Mesenchymal stem cell (in vitro differentiated cells and primary cell): ENCODE measurements at regions not wholly inside any gene's neighbourhood (a gene's known extent, or its start where the extent isn't known, plus 50 kb on each side); places are given as distances from the start of the nearest gene placed in this dataset.

Experiments
- DNase-seq: peaks from one replicate; pipeline ENCODE4 v3.0.0-alpha.2; 2013
- H2AFZ ChIP-seq: one replicate; pipeline ENCODE4 v1.6.1; 2013; ENCODE audit warnings: low read depth, mild to moderate bottlenecking, control low read depth, inconsistent platforms, low read length, moderate library complexity
- H2AK5ac ChIP-seq: 2 replicates; pipeline ENCODE4 v1.6.1; 2013; ENCODE audit warnings: low read length, moderate library complexity, mild to moderate bottlenecking, inconsistent platforms; ENCODE audit not compliant: severe bottlenecking
- H2BK120ac ChIP-seq: one replicate; pipeline ENCODE4 v1.6.1; 2013; ENCODE audit warnings: low read depth, mild to moderate bottlenecking, inconsistent platforms, low read length, moderate library complexity
- H2BK12ac ChIP-seq, 2 experiments: one replicate each; pipeline ENCODE4 v1.6.1; 2013; ENCODE audit warnings: inconsistent platforms in 2 of 2, low read length in 2 of 2, mild to moderate bottlenecking in 2 of 2, moderate library complexity in 2 of 2, control low read depth in 1 of 2
- H2BK15ac ChIP-seq: one replicate; pipeline ENCODE4 v1.6.1; 2013; ENCODE audit warnings: mild to moderate bottlenecking, low read depth, inconsistent platforms; ENCODE audit not compliant: poor library complexity, severe bottlenecking
- H2BK5ac ChIP-seq: 2 replicates; pipeline ENCODE4 v1.6.1; 2013; ENCODE audit warnings: low read depth, mild to moderate bottlenecking, low read length, control low read depth, inconsistent platforms; ENCODE audit not compliant: poor library complexity, severe bottlenecking
- H3K14ac ChIP-seq, 2 experiments: one replicate each; pipeline ENCODE4 v1.6.1; 2013; ENCODE audit warnings: inconsistent platforms in 2 of 2, low read length in 2 of 2, control low read depth in 1 of 2, mild to moderate bottlenecking in 1 of 2, moderate library complexity in 1 of 2
- H3K18ac ChIP-seq, 2 experiments: one replicate each; pipeline ENCODE4 v1.6.1; 2013; ENCODE audit warnings: inconsistent platforms in 2 of 2, low read length in 2 of 2, control low read depth in 1 of 2, low read depth in 1 of 2, mild to moderate bottlenecking in 1 of 2
- H3K23ac ChIP-seq, 2 experiments: one replicate each; pipeline ENCODE4 v1.6.1; 2013; ENCODE audit warnings: inconsistent platforms in 2 of 2, low read length in 2 of 2, mild to moderate bottlenecking in 2 of 2, moderate library complexity in 2 of 2, control low read depth in 1 of 2
- H3K27ac ChIP-seq: 2 replicates; pipeline ENCODE4 v1.5.1; 2013; ENCODE audit warnings: mild to moderate bottlenecking, moderate library complexity, low read length, control low read depth, inconsistent platforms; ENCODE audit not compliant: poor library complexity, severe bottlenecking
- H3K27me3 ChIP-seq, 2 experiments: 2 replicates each; pipeline versions ENCODE4 v1.6.1 to v1.7.0; 2013; ENCODE audit warnings: low read length in 2 of 2, mild to moderate bottlenecking in 2 of 2, moderate library complexity in 2 of 2, control low read depth in 1 of 2, inconsistent platforms in 1 of 2; ENCODE audit not compliant: control insufficient read depth in 1 of 2, insufficient read depth in 1 of 2
- H3K36me3 ChIP-seq, 2 experiments: 2 replicates each; pipeline versions ENCODE4 v1.6.1 to v1.7.0; 2013; ENCODE audit warnings: low read length in 2 of 2, control low read depth in 1 of 2, inconsistent platforms in 1 of 2, low read depth in 1 of 2, mild to moderate bottlenecking in 1 of 2; ENCODE audit not compliant: insufficient read depth in 2 of 2, control insufficient read depth in 1 of 2
- H3K4ac ChIP-seq, 2 experiments: one replicate each; pipeline ENCODE4 v1.6.1; 2013; ENCODE audit warnings: inconsistent platforms in 2 of 2, low read length in 2 of 2, mild to moderate bottlenecking in 2 of 2, moderate library complexity in 2 of 2, control low read depth in 1 of 2, low read depth in 1 of 2
- H3K4me1 ChIP-seq: 2 replicates; pipeline ENCODE4 v1.6.1; 2013; ENCODE audit warnings: low read depth, low read length, control low read depth; ENCODE audit not compliant: control insufficient read depth, insufficient read depth
- H3K4me2 ChIP-seq: 2 replicates; pipeline ENCODE4 v1.6.1; 2013; ENCODE audit warnings: low read length, mild to moderate bottlenecking, inconsistent platforms; ENCODE audit not compliant: poor library complexity, severe bottlenecking
- H3K4me3 ChIP-seq, 2 experiments: 2 replicates each; pipeline versions ENCODE4 v1.5.1 to v1.7.0; 2013; ENCODE audit warnings: low read length in 2 of 2, mild to moderate bottlenecking in 2 of 2, control low read depth in 1 of 2, low read depth in 1 of 2; ENCODE audit not compliant: insufficient read depth in 1 of 2
- H3K79me1 ChIP-seq: replicated peaks from 2 replicates; pipeline ENCODE4 v1.6.1; 2013; ENCODE audit warnings: mild to moderate bottlenecking, control low read depth, low read length, inconsistent platforms; ENCODE audit not compliant: poor library complexity, severe bottlenecking
- H3K9ac ChIP-seq: 2 replicates; pipeline ENCODE4 v1.7.0; 2013; ENCODE audit warnings: mild to moderate bottlenecking, low read length, moderate library complexity
- H3K9me3 ChIP-seq: 2 replicates; pipeline ENCODE4 v1.7.0; 2013; ENCODE audit warnings: mild to moderate bottlenecking, low read length; ENCODE audit not compliant: control insufficient read depth
- H4K8ac ChIP-seq: one replicate; pipeline ENCODE4 v1.6.1; 2013; ENCODE audit warnings: inconsistent platforms, mild to moderate bottlenecking, low read length, moderate library complexity
- H4K91ac ChIP-seq: one replicate; pipeline ENCODE4 v1.6.1; 2013; ENCODE audit warnings: mild to moderate bottlenecking, low read length, inconsistent platforms
- WGBS: methylation state at CpG from one replicate; pipeline ENCODE4 v1.1.7; 2013; ENCODE audit warnings: mixed read lengths; 5-methylcytosine and 5-hydroxymethylcytosine counted together

GRCh38 chr1:198391393-198392020 is 149.0 kb downstream of the ATP6V1G3 start:
- no peak for DNase-seq
- Histone ChIP-seq H3K9me3 (no peaks in the 10 kb centered on the region), H2BK5ac (no peak overlapping the region), H3K4me1 (peaks cover 3% of the 10 kb centered on the region), H3K18ac (no peak overlapping the region), H2AFZ (no peak overlapping the region), H3K79me1 (no peaks in the 10 kb centered on the region), H3K23ac (no peak overlapping the region), H3K4me3 (no peak overlapping the region), H3K36me3 (no peaks in the 10 kb centered on the region), H3K27ac (no peak overlapping the region), H4K91ac (no peak overlapping the region), H3K9ac (no peak overlapping the region), H2BK120ac (no peak overlapping the region), H2AK5ac (no peak overlapping the region), H2BK12ac (no peak overlapping the region), H2BK15ac (no peak overlapping the region), H4K8ac (no peak overlapping the region), H3K4ac (no peak overlapping the region), H3K27me3 (no peaks in the 10 kb centered on the region), H3K4me2 (no peak overlapping the region), H3K14ac (no peak overlapping the region)
- 75% methylated on average over 7 of the region's 10 CpGs for WGBS

- Histone ChIP-seq H2BK5ac (no peak overlapping the region), H3K4ac (no peak overlapping the region), H2BK120ac (no peak overlapping the region), H3K27me3 (no peaks in the 10 kb centered on the region), H3K14ac (no peak overlapping the region), H3K18ac (peak overlapping the region in 1 of 2 experiments; percentile 5), H3K79me1 (no peaks in the 10 kb centered on the region), H3K36me3 (no peaks in the 10 kb centered on the region), H4K91ac (no peak overlapping the region), H2AFZ (peak overlapping the region; percentile 42), H2BK15ac (no peak overlapping the region), H2AK5ac (no peak overlapping the region), H3K4me3 (no peak overlapping the region), H3K9me3 (no peaks in the 10 kb centered on the region), H3K4me1 (peaks cover 3% of the 10 kb centered on the region), H3K9ac (no peak overlapping the region), H2BK12ac (no peak overlapping the region), H3K4me2 (peak overlapping the region; percentile 8), H4K8ac (no peak overlapping the region), H3K23ac (no peak overlapping the region), H3K27ac (peak overlapping the region; percentile 52)
- 67% methylated on average over 2 of the region's 3 CpGs for WGBS
- DNase-seq, result peak; percentile 3
Measured at GRCh38 chr1:198387587-198387986, 152.9 kb downstream of the ATP6V1G3 start.

GRCh38 chr1:198380275-198380674 is 160.2 kb downstream of the ATP6V1G3 start:
- Histone ChIP-seq H3K27ac (no peak overlapping the region), H3K14ac (no peak overlapping the region), H3K9ac (no peak overlapping the region), H3K4ac (no peak overlapping the region), H4K8ac (no peak overlapping the region), H2BK120ac (no peak overlapping the region), H2BK15ac (no peak overlapping the region), H3K18ac (no peak overlapping the region), H3K23ac (no peak overlapping the region), H2BK12ac (no peak overlapping the region), H3K27me3 (no peaks in the 10 kb centered on the region), H2AFZ (no peak overlapping the region), H3K9me3 (peaks cover 4% of the 10 kb centered on the region), H2AK5ac (no peak overlapping the region), H3K79me1 (no peaks in the 10 kb centered on the region), H2BK5ac (no peak overlapping the region), H3K36me3 (no peaks in the 10 kb centered on the region), H3K4me1 (no peaks in the 10 kb centered on the region), H4K91ac (no peak overlapping the region), H3K4me2 (no peak overlapping the region), H3K4me3 (no peak overlapping the region)
- no peak for DNase-seq

- no peak overlapping the region for H4K8ac ChIP-seq
- no peak overlapping the region for H2BK120ac ChIP-seq
- no peak overlapping the region for H3K9ac ChIP-seq
- H2BK12ac ChIP-seq, result no peak overlapping the region
- H4K91ac ChIP-seq, result no peak overlapping the region
- H3K9me3 ChIP-seq, result peaks cover 7% of the 10 kb centered on the region
- H3K36me3 ChIP-seq, result no peaks in the 10 kb centered on the region
- H2AK5ac ChIP-seq, result no peak overlapping the region
- no peak overlapping the region for H3K4me3 ChIP-seq
- no peak overlapping the region for H3K23ac ChIP-seq
- no peak overlapping the region for H2BK15ac ChIP-seq
- H3K14ac ChIP-seq, result no peak overlapping the region
- H3K27ac ChIP-seq, result no peak overlapping the region
- no peaks in the 10 kb centered on the region for H3K27me3 ChIP-seq
- no peak for DNase-seq
- H2AFZ ChIP-seq, result no peak overlapping the region
- H2BK5ac ChIP-seq, result no peak overlapping the region
- no peak overlapping the region for H3K4ac ChIP-seq
- no peak overlapping the region for H3K18ac ChIP-seq
- no peak overlapping the region for H3K4me2 ChIP-seq
- no peaks in the 10 kb centered on the region for H3K79me1 ChIP-seq
- no peaks in the 10 kb centered on the region for H3K4me1 ChIP-seq
Measured at GRCh38 chr1:198377702-198378101, 162.8 kb downstream of the ATP6V1G3 start.
